ENCODE measurements at regions not wholly inside any gene's neighbourhood (a gene's known extent, or its start where the extent isn't known, plus 50 kb on each side); places are given as distances from the start of the nearest gene placed in this dataset.

- DNase-seq, result no peak
Observed at GRCh38 chr9:87824216-87824875, 58.3 kb upstream of the SPATA31E1 start.

GRCh38 chr9:87824886-87825285 lies 57.8 kb upstream of the SPATA31E1 start:
- no peak for DNase-seq

GRCh38 chr9:87826331-87826730 lies 56.3 kb upstream of the SPATA31E1 start:
- no peak for DNase-seq

- no peak for DNase-seq
Observed at GRCh38 chr9:87827341-87827740, 55.3 kb upstream of the SPATA31E1 start.

- DNase-seq, result no peak
Observed at GRCh38 chr9:87829756-87830155, 52.9 kb upstream of the SPATA31E1 start.

GRCh38 chr9:87830446-87830845 lies 52.2 kb upstream of the SPATA31E1 start:
- no peak for DNase-seq

- no peak for DNase-seq
Observed at GRCh38 chr9:87831159-87831558, 51.5 kb upstream of the SPATA31E1 start.
